ENCODE measurements at regions not wholly inside any gene's neighbourhood (a gene's known extent, or its start where the extent isn't known, plus 50 kb on each side); places are given as distances from the start of the nearest gene placed in this dataset.

- no peak for TF ChIP-seq CTCF (conservative IDR thresholded peaks at IDR 0.05)
- Mint-ChIP-seq H3K27me3 (ENCODE audit: low read depth) (no peaks in the 10 kb centered on the region), H3K4me1 (no peaks in the 10 kb centered on the region), H3K36me3 (ENCODE audit: low read depth) (no peaks in the 10 kb centered on the region), H3K9me3 (peaks cover 12% of the 10 kb centered on the region), H3K27ac (ENCODE audit: unreplicated experiment) (no peak overlapping the region), H3K4me3 (no peak overlapping the region)
- DNase-seq (ENCODE audit: low read depth, low spot score) = no peak
Observed at GRCh38 chr7:69184339-69184738, 413.9 kb upstream of the AUTS2 start.

DNA sequence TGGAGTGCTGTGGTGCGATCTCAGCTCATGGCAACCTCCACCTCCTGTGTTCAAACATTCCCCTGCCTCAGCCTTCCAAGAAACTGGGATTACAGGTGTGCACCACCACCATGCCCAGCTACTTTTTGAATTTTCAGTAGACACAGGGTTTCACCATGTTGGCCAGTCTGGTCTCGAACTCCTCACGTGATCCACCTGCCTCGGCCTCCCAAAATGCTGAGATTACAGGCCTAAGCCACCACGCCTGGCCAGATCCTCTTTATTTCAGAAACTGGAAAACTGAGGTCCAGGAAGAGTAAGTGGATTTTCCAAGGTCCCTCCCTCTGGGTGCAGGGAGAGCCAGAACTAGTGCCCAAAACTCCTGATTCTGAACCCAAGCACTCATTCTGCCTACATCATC, 413.1 kb upstream of the AUTS2 start:
- Mint-ChIP-seq H3K4me3 (no peak overlapping the region), H3K27me3 (ENCODE audit: low read depth) (no peaks in the 10 kb centered on the region), H3K9me3 (peaks cover 12% of the 10 kb centered on the region), H3K36me3 (ENCODE audit: low read depth) (no peaks in the 10 kb centered on the region), H3K27ac (ENCODE audit: unreplicated experiment) (no peak overlapping the region), H3K4me1 (no peaks in the 10 kb centered on the region)
- no peak for DNase-seq (ENCODE audit: low read depth, low spot score)
- no peak for TF ChIP-seq CTCF (conservative IDR thresholded peaks at IDR 0.05)

- no peak for TF ChIP-seq CTCF (conservative IDR thresholded peaks at IDR 0.05)
- Mint-ChIP-seq H3K36me3 (ENCODE audit: low read depth) (no peaks in the 10 kb centered on the region), H3K4me1 (peaks cover 4% of the 10 kb centered on the region), H3K27me3 (ENCODE audit: low read depth) (no peaks in the 10 kb centered on the region), H3K27ac (ENCODE audit: unreplicated experiment) (no peak overlapping the region), H3K9me3 (peaks cover 12% of the 10 kb centered on the region), H3K4me3 (no peak overlapping the region)
- DNase-seq (ENCODE audit: low read depth, low spot score) = no peak
Observed at GRCh38 chr7:69186974-69187373, 411.3 kb upstream of the AUTS2 start.

DNA sequence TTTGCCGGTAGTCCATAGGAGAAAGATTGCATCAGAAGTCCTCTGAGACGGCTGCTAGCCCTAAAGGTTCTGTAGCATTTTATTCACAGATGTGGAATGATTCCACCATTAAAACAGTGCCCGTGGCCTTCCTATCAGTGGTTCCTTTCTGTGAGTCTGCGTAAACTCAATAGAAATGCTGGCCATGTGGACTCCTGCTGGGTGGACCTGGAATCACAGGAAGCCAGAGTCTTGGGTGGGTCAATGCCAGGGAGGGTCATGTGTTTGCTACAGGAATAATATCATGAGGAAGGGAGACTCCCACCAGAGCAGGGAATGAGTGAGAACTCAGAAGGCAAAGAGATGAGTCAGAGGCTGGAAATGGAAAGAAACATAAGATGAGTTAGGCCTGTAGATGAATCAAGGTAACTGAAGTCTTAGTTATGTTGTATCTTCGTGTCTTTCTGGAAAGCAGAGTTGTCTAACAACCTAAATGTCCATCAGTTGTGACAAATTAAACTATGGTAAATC, 410.4 kb upstream of the AUTS2 start:
- TF ChIP-seq CTCF (conservative IDR thresholded peaks at IDR 0.05) = no peak
- peaks cover 12% of the 10 kb centered on the region for H3K9me3 Mint-ChIP-seq

GRCh38 chr7:69189406-69189805, 408.9 kb upstream of the AUTS2 start:
- peaks cover 3% of the 10 kb centered on the region for H3K36me3 Mint-ChIP-seq (ENCODE audit: low read depth)
- H3K27ac Mint-ChIP-seq (ENCODE audit: unreplicated experiment) = no peak overlapping the region
- H3K27me3 Mint-ChIP-seq (ENCODE audit: low read depth) = no peaks in the 10 kb centered on the region
- TF ChIP-seq CTCF (conservative IDR thresholded peaks at IDR 0.05) = no peak
- H3K9me3 Mint-ChIP-seq = peaks cover 14% of the 10 kb centered on the region
- peaks cover 4% of the 10 kb centered on the region for H3K4me1 Mint-ChIP-seq
- DNase-seq (ENCODE audit: low read depth, low spot score) = no peak
- H3K4me3 Mint-ChIP-seq = no peak overlapping the region

More for the DNA sequence above, 410.4 kb upstream of the AUTS2 start:
- no peaks in the 10 kb centered on the region for H3K27me3 Mint-ChIP-seq (ENCODE audit: low read depth)
- no peak overlapping the region for H3K4me3 Mint-ChIP-seq
- H3K27ac Mint-ChIP-seq (ENCODE audit: unreplicated experiment) = no peak overlapping the region
- H3K36me3 Mint-ChIP-seq (ENCODE audit: low read depth) = no peaks in the 10 kb centered on the region
- H3K4me1 Mint-ChIP-seq = peaks cover 4% of the 10 kb centered on the region
- DNase-seq (ENCODE audit: low read depth, low spot score) = no peak

DNA sequence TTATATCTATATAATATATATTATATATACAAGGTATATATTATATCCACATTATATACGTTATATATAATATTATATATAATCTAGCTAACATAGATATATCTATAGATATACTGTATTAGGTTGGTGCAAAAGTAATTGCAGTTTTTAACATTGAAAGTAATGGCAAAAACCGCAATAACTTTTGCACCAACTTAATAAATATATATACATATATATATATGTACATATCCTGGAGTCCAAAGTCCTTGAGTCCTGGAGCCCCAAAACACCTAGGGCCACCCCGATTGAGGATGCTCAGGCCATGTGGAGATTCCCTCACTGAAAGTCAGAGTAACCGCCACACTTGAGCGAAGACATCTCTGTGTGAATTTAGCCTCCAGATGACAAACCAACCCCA, 408.2 kb upstream of the AUTS2 start:
- no peak for TF ChIP-seq CTCF (conservative IDR thresholded peaks at IDR 0.05)
- no peak overlapping the region for H3K4me3 Mint-ChIP-seq
- H3K27me3 Mint-ChIP-seq (ENCODE audit: low read depth) = no peaks in the 10 kb centered on the region
- H3K36me3 Mint-ChIP-seq (ENCODE audit: low read depth) = peaks cover 3% of the 10 kb centered on the region
- H3K9me3 Mint-ChIP-seq = peaks cover 13% of the 10 kb centered on the region
- H3K4me1 Mint-ChIP-seq = peaks cover 4% of the 10 kb centered on the region
- DNase-seq (ENCODE audit: low read depth, low spot score) = no peak
- H3K27ac Mint-ChIP-seq (ENCODE audit: unreplicated experiment) = no peak overlapping the region
